ENCODE measurements at regions not wholly inside any gene's neighbourhood (a gene's known extent, or its start where the extent isn't known, plus 50 kb on each side); places are given as distances from the start of the nearest gene placed in this dataset.

- no peak overlapping the region for H3K4me2 ChIP-seq (ENCODE audit: low read length)
- TF ChIP-seq, protein P1, sequence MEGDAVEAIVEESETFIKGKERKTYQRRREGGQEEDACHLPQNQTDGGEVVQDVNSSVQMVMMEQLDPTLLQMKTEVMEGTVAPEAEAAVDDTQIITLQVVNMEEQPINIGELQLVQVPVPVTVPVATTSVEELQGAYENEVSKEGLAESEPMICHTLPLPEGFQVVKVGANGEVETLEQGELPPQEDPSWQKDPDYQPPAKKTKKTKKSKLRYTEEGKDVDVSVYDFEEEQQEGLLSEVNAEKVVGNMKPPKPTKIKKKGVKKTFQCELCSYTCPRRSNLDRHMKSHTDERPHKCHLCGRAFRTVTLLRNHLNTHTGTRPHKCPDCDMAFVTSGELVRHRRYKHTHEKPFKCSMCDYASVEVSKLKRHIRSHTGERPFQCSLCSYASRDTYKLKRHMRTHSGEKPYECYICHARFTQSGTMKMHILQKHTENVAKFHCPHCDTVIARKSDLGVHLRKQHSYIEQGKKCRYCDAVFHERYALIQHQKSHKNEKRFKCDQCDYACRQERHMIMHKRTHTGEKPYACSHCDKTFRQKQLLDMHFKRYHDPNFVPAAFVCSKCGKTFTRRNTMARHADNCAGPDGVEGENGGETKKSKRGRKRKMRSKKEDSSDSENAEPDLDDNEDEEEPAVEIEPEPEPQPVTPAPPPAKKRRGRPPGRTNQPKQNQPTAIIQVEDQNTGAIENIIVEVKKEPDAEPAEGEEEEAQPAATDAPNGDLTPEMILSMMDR (IDR thresholded peaks at IDR 0.05; ENCODE audit: low read depth, low read length): no peak
- TF ChIP-seq EZH2phosphoT487 (IDR thresholded peaks at IDR 0.05; ENCODE audit: low read depth): no peak
These were observed 133.6 kb upstream of the RAP2B start for GRCh38 chr3:153028381-153028780.

GRCh38 chr3:153029350-153029749 is 132.7 kb upstream of the RAP2B start:
- Histone ChIP-seq H3K9ac (ENCODE audit: low read length) (no peak overlapping the region), H4K20me1 (ENCODE audit: insufficient read depth, low read length) (no peaks in the 10 kb centered on the region), H3K9me3 (ENCODE audit: insufficient read depth, low read length) (no peaks in the 10 kb centered on the region), H3K4me3 (ENCODE audit: low read length) (no peak overlapping the region), H3K27me3 (ENCODE audit: low read depth, low read length) (peaks cover 8% of the 10 kb centered on the region), H3K36me3 (replicated peaks; ENCODE audit: low read depth, low read length) (no peaks in the 10 kb centered on the region), H3K27ac (ENCODE audit: low read length) (no peak overlapping the region), H3K4me2 (ENCODE audit: low read length) (no peak overlapping the region), H3K4me1 (ENCODE audit: low read length) (no peaks in the 10 kb centered on the region), H3K79me2 (ENCODE audit: low read length) (no peaks in the 10 kb centered on the region), H2AFZ (ENCODE audit: low read depth, low read length) (no peak overlapping the region)
- TF ChIP-seq, protein P1 (IDR thresholded peaks at IDR 0.05; ENCODE audit: low read depth, low read length): no peak
- no peak for TF ChIP-seq EZH2phosphoT487 (IDR thresholded peaks at IDR 0.05; ENCODE audit: low read depth)

More at GRCh38 chr3:153028381-153028780, 133.6 kb upstream of the RAP2B start:
- H3K4me3 ChIP-seq (ENCODE audit: low read length): no peak overlapping the region
- no peak overlapping the region; the same call in 1 of the 2 replicates for H2AFZ ChIP-seq (ENCODE audit: low read depth, low read length)
- H3K36me3 ChIP-seq (replicated peaks; ENCODE audit: low read depth, low read length): no peaks in the 10 kb centered on the region
- no peaks in the 10 kb centered on the region for H3K9me3 ChIP-seq (ENCODE audit: insufficient read depth, low read length)
- H3K9ac ChIP-seq (ENCODE audit: low read length): no peak overlapping the region
- H4K20me1 ChIP-seq (ENCODE audit: insufficient read depth, low read length): no peaks in the 10 kb centered on the region
- no peak overlapping the region for H3K27ac ChIP-seq (ENCODE audit: low read length)
- no peaks in the 10 kb centered on the region for H3K4me1 ChIP-seq (ENCODE audit: low read length)
- no peaks in the 10 kb centered on the region for H3K79me2 ChIP-seq (ENCODE audit: low read length)
- peaks cover 11% of the 10 kb centered on the region for H3K27me3 ChIP-seq (ENCODE audit: low read depth, low read length)

GRCh38 chr3:153032891-153033290 is 129.1 kb upstream of the RAP2B start:
- H3K27ac ChIP-seq (ENCODE audit: low read length): no peak overlapping the region
- H3K36me3 ChIP-seq (replicated peaks; ENCODE audit: low read depth, low read length): no peaks in the 10 kb centered on the region
- H3K4me1 ChIP-seq (ENCODE audit: low read length): 0 out of 2 replicates have a peak, but pooled peaks cover 5% of the 10 kb centered on the region
- H3K4me3 ChIP-seq (ENCODE audit: low read length): no peak overlapping the region
- H3K9ac ChIP-seq (ENCODE audit: low read length): no peak overlapping the region
- TF ChIP-seq, protein P1 (IDR thresholded peaks at IDR 0.05; ENCODE audit: low read depth, low read length): no peak
- no peak for TF ChIP-seq EZH2phosphoT487 (IDR thresholded peaks at IDR 0.05; ENCODE audit: low read depth)
- H2AFZ ChIP-seq (ENCODE audit: low read depth, low read length): no peak overlapping the region
- H4K20me1 ChIP-seq (ENCODE audit: insufficient read depth, low read length): no peaks in the 10 kb centered on the region
- H3K4me2 ChIP-seq (ENCODE audit: low read length): no peak overlapping the region
- H3K79me2 ChIP-seq (ENCODE audit: low read length): no peaks in the 10 kb centered on the region
- peaks cover 8% of the 10 kb centered on the region; the same call in 1 of the 2 replicates for H3K27me3 ChIP-seq (ENCODE audit: low read depth, low read length)
- no peaks in the 10 kb centered on the region for H3K9me3 ChIP-seq (ENCODE audit: insufficient read depth, low read length)

GRCh38 chr3:153036846-153037245 is 125.2 kb upstream of the RAP2B start:
- no peak for TF ChIP-seq EZH2phosphoT487 (IDR thresholded peaks at IDR 0.05; ENCODE audit: low read depth)
- TF ChIP-seq, protein P1 (IDR thresholded peaks at IDR 0.05; ENCODE audit: low read depth, low read length): no peak
- no peaks in the 10 kb centered on the region for H3K27me3 ChIP-seq (ENCODE audit: low read depth, low read length)
- H3K9me3 ChIP-seq (ENCODE audit: insufficient read depth, low read length): no peaks in the 10 kb centered on the region
- no peaks in the 10 kb centered on the region for H4K20me1 ChIP-seq (ENCODE audit: insufficient read depth, low read length)
- H3K36me3 ChIP-seq (replicated peaks; ENCODE audit: low read depth, low read length): no peaks in the 10 kb centered on the region
- H3K4me3 ChIP-seq (ENCODE audit: low read length): no peak overlapping the region
- no peaks in the 10 kb centered on the region for H3K79me2 ChIP-seq (ENCODE audit: low read length)
- no peak overlapping the region for H2AFZ ChIP-seq (ENCODE audit: low read depth, low read length)
- H3K9ac ChIP-seq (ENCODE audit: low read length): no peak overlapping the region
- peaks cover 15% of the 10 kb centered on the region for H3K4me1 ChIP-seq (ENCODE audit: low read length)
- no peak overlapping the region for H3K4me2 ChIP-seq (ENCODE audit: low read length)
- H3K27ac ChIP-seq (ENCODE audit: low read length): no peak overlapping the region
